ENCODE measurements at regions not wholly inside any gene's neighbourhood (a gene's known extent, or its start where the extent isn't known, plus 50 kb on each side); places are given as distances from the start of the nearest gene placed in this dataset.
"Not testable (repeated sequence)": the region's sequence is repeated elsewhere in the genome, so short reads cannot be mapped to it uniquely, and the experiment has no call there.

- DNase-seq, result no peak
Observed at GRCh38 chr3:6743067-6743720, 117.7 kb upstream of the GRM7 start.

- DNase-seq, result no peak
Observed at GRCh38 chr3:6746443-6746842, 114.5 kb upstream of the GRM7 start.

GRCh38 chr3:6747017-6747416, 113.9 kb upstream of the GRM7 start:
- no peak for DNase-seq

- DNase-seq, result no peak
Observed at GRCh38 chr3:6750782-6751181, 110.1 kb upstream of the GRM7 start.

GRCh38 chr3:6753536-6753935, 107.4 kb upstream of the GRM7 start:
- DNase-seq, result no peak

- DNase-seq, result not testable (repeated sequence)
Observed at GRCh38 chr3:6769532-6770396, 91.2 kb upstream of the GRM7 start.

GRCh38 chr3:6770397-6770690, 90.6 kb upstream of the GRM7 start:
- no peak for DNase-seq

GRCh38 chr3:6771171-6771570, 89.7 kb upstream of the GRM7 start:
- no peak for DNase-seq

- DNase-seq, result no peak
Observed at GRCh38 chr3:6779140-6779539, 81.8 kb upstream of the GRM7 start.

GRCh38 chr3:6781092-6781491, 79.8 kb upstream of the GRM7 start:
- no peak for DNase-seq

- DNase-seq, result no peak
Observed at GRCh38 chr3:6785726-6786125, 75.2 kb upstream of the GRM7 start.

GRCh38 chr3:6791161-6791560, 69.8 kb upstream of the GRM7 start:
- no peak for DNase-seq

GRCh38 chr3:6799264-6799915, 61.5 kb upstream of the GRM7 start:
- no peak for DNase-seq

GRCh38 chr3:6803619-6804018, 57.3 kb upstream of the GRM7 start:
- no peak for DNase-seq

- DNase-seq, result no peak
Observed at GRCh38 chr3:6805236-6805635, 55.7 kb upstream of the GRM7 start.

- no peak for DNase-seq
Observed at GRCh38 chr3:6806991-6807390, 53.9 kb upstream of the GRM7 start.

- no peak for DNase-seq
Observed at GRCh38 chr3:6807967-6808588, 52.8 kb upstream of the GRM7 start.

GRCh38 chr3:6809349-6809748, 51.6 kb upstream of the GRM7 start:
- no peak for DNase-seq
